SU-DHL-6 (cell line): ENCODE measurements at regions not wholly inside any gene's neighbourhood (a gene's known extent, or its start where the extent isn't known, plus 50 kb on each side); places are given as distances from the start of the nearest gene placed in this dataset.

Source experiments
- H2AFZ ChIP-seq: fragments of 200-600 bp; sonication (generic); 2 replicates; pipeline ENCODE4 v1.6.1; 2014; ENCODE audit warnings: low read depth, mild to moderate bottlenecking, moderate library complexity, mixed read lengths, antibody characterized with exemption, low read length; ENCODE audit not compliant: severe bottlenecking
- H3F3A ChIP-seq: fragments of 200-600 bp; shearing (Covaris generic); 2 replicates; pipeline ENCODE4 v1.6.0; 2016; ENCODE audit warnings: antibody characterized with exemption, mild to moderate bottlenecking; ENCODE audit not compliant: insufficient read depth
- H3K27ac ChIP-seq: fragments of 200-600 bp; sonication (generic); 2 replicates; pipeline ENCODE4 v1.5.1; 2016; ENCODE audit warnings: low read depth, mild to moderate bottlenecking, low read length, moderate library complexity, mixed read lengths
- H3K27me3 ChIP-seq: fragments of 200-600 bp; sonication (generic), shearing (Covaris generic); 2 replicates; pipeline ENCODE4 v1.6.0; 2014; ENCODE audit warnings: mild to moderate bottlenecking, low read length
- H3K36me3 ChIP-seq: fragments of 200-600 bp; sonication (generic); 2 replicates; pipeline ENCODE4 v1.6.1; 2014; ENCODE audit warnings: mild to moderate bottlenecking, low read length, mixed read lengths
- H3K4me2 ChIP-seq: fragments of 300-600, 200-600 bp; shearing (Covaris generic), sonication (generic); 2 replicates; pipeline ENCODE4 v1.6.0; 2014; ENCODE audit warnings: low read length, low read depth, mild to moderate bottlenecking; ENCODE audit not compliant: poor library complexity, severe bottlenecking
- H3K4me3 ChIP-seq: fragments of 200-600 bp; sonication (generic); 2 replicates; pipeline ENCODE4 v1.5.1; 2014; ENCODE audit warnings: antibody characterized with exemption, low read length, mild to moderate bottlenecking, mixed read lengths; ENCODE audit not compliant: insufficient read depth, poor library complexity, severe bottlenecking
- H3K79me2 ChIP-seq: fragments of 200-600 bp; sonication (generic); 2 replicates; pipeline ENCODE4 v1.6.1; 2014; ENCODE audit warnings: mild to moderate bottlenecking, low read length, moderate library complexity; ENCODE audit not compliant: insufficient read depth
- H3K9ac ChIP-seq: fragments of 200-600 bp; sonication (generic); 2 replicates; pipeline ENCODE4 v1.7.0; 2014; ENCODE audit warnings: mild to moderate bottlenecking, low read length
- H3K9me2 ChIP-seq: fragments of 200-600 bp; sonication (generic); replicated peaks from 2 replicates; pipeline ENCODE4 v1.6.1; 2014; ENCODE audit warnings: low read length; ENCODE audit not compliant: insufficient read depth
- H3K9me3 ChIP-seq: fragments of 200-600 bp; sonication (generic); 2 replicates; pipeline ENCODE4 v1.6.1; 2014; ENCODE audit warnings: low read length, mixed read lengths; ENCODE audit not compliant: insufficient read depth
- H4K20me1 ChIP-seq: fragments of 200-600 bp; sonication (generic); 2 replicates; pipeline ENCODE4 v1.6.1; 2014; ENCODE audit warnings: low read depth, mild to moderate bottlenecking, antibody characterized with exemption, low read length, moderate library complexity, mixed read lengths
- EZH2phosphoT487 ChIP-seq: fragments of 200-600 bp; sonication (generic), shearing (Covaris generic); conservative IDR thresholded peaks from 2 replicates; pipeline ENCODE4 v1.6.1; 2018; ENCODE audit warnings: mild to moderate bottlenecking, antibody characterized with exemption, low read length, moderate library complexity, mixed read lengths
- TF ChIP-seq, protein P1 (sequence below): fragments of 200-600 bp; sonication (generic); IDR thresholded peaks from one replicate; pipeline ENCODE4 v1.5.1; 2017; ENCODE audit warnings: antibody characterized with exemption, mild to moderate bottlenecking, low read length, moderate library complexity; ENCODE audit not compliant: insufficient read depth, poor library complexity, severe bottlenecking

DNA sequence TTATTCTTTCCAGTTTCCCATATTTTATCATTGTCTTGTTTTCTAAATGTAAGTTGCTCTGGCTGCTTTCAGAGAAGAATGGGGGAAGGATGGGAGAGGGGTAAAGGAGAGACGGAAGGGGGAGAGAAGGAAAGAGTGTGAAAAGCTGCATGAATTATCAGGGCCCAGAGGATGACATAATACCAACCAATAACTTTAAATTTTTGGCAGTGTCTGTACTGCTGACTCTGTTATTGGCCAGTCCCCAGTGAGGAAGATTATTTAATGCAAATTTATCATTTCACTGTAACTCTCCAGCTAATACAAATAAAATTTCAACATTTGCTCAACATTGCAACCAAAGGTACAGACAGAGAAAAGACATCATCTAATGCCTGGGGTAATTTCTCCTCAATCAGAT is 551.7 kb upstream of the CFAP20DC start:
- Histone ChIP-seq H3K9ac (no peak overlapping the region), H3K9me3 (no peaks in the 10 kb centered on the region), H3K36me3 (no peaks in the 10 kb centered on the region), H4K20me1 (no peaks in the 10 kb centered on the region), H3K9me2 (no peaks in the 10 kb centered on the region), H3K4me2 (no peak overlapping the region), H3K79me2 (no peaks in the 10 kb centered on the region), H3K27me3 (no peaks in the 10 kb centered on the region), H2AFZ (no peak overlapping the region), H3K27ac (no peak overlapping the region), H3K4me3 (no peak overlapping the region), H3F3A (no peaks in the 10 kb centered on the region)
- TF ChIP-seq, protein P1, sequence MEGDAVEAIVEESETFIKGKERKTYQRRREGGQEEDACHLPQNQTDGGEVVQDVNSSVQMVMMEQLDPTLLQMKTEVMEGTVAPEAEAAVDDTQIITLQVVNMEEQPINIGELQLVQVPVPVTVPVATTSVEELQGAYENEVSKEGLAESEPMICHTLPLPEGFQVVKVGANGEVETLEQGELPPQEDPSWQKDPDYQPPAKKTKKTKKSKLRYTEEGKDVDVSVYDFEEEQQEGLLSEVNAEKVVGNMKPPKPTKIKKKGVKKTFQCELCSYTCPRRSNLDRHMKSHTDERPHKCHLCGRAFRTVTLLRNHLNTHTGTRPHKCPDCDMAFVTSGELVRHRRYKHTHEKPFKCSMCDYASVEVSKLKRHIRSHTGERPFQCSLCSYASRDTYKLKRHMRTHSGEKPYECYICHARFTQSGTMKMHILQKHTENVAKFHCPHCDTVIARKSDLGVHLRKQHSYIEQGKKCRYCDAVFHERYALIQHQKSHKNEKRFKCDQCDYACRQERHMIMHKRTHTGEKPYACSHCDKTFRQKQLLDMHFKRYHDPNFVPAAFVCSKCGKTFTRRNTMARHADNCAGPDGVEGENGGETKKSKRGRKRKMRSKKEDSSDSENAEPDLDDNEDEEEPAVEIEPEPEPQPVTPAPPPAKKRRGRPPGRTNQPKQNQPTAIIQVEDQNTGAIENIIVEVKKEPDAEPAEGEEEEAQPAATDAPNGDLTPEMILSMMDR, result no peak
- no peak for TF ChIP-seq EZH2phosphoT487

DNA sequence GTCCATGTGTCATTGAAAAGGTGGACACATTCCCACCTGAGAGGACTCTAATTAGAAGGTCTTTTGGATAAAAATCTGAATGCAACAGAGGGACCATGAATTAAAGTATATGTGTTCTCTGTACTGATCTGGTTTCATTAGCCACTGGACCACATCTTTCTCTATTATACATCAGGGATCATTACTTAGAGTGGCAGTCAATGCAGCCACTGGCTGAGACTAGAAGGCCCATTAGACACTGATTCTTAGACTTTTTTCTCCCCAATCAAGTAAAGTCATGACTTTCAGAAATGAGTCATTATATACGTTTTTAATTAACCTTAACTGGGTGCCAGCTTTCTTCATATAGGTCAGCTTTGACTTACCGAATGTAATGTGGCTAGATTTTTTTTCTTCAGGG is 550.8 kb upstream of the CFAP20DC start:
- H3F3A ChIP-seq, result no peaks in the 10 kb centered on the region
- H3K4me2 ChIP-seq, result no peak overlapping the region
- H3K36me3 ChIP-seq, result no peaks in the 10 kb centered on the region
- no peaks in the 10 kb centered on the region for H4K20me1 ChIP-seq
- H3K27me3 ChIP-seq, result no peaks in the 10 kb centered on the region
- TF ChIP-seq EZH2phosphoT487, result no peak
- TF ChIP-seq, protein P1, result no peak
- H3K9me2 ChIP-seq, result no peaks in the 10 kb centered on the region
- no peak overlapping the region for H3K4me3 ChIP-seq
- no peaks in the 10 kb centered on the region for H3K9me3 ChIP-seq
- no peak overlapping the region for H2AFZ ChIP-seq
- no peaks in the 10 kb centered on the region for H3K79me2 ChIP-seq
- H3K9ac ChIP-seq, result no peak overlapping the region
- no peak overlapping the region for H3K27ac ChIP-seq

DNA sequence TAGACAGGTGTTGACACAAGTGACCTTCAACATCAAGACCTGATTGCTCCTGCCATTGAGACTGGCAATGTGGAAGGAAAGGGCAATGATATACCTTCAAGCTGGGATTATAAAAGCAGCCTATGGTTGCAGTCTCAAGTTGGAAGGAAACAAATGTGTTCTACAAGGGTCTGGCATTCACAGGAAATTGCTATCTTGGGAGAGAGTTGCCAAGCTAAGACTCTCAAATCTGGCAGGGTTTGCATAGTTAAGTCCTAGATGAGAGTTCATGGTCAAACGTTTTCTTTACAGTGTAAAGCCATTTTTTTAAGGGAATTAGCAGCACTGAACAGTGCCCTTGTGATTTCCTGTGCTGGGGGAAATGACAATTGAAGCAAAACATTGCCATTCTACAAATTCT is 546.9 kb upstream of the CFAP20DC start:
- H3K9me3 ChIP-seq, result peaks cover 7% of the 10 kb centered on the region; the same call in 1 of the 2 replicates
- no peak overlapping the region for H3K4me2 ChIP-seq
- no peak overlapping the region for H3K9ac ChIP-seq
- no peaks in the 10 kb centered on the region for H3K79me2 ChIP-seq
- no peak overlapping the region for H2AFZ ChIP-seq
- H3K9me2 ChIP-seq, result no peaks in the 10 kb centered on the region
- no peak for TF ChIP-seq EZH2phosphoT487
- TF ChIP-seq, protein P1, result no peak
- H3K36me3 ChIP-seq, result no peaks in the 10 kb centered on the region
- no peaks in the 10 kb centered on the region for H3K27me3 ChIP-seq
- H3K4me3 ChIP-seq, result no peak overlapping the region
- H3K27ac ChIP-seq, result no peak overlapping the region
- H4K20me1 ChIP-seq, result no peaks in the 10 kb centered on the region
- H3F3A ChIP-seq, result no peaks in the 10 kb centered on the region

DNA sequence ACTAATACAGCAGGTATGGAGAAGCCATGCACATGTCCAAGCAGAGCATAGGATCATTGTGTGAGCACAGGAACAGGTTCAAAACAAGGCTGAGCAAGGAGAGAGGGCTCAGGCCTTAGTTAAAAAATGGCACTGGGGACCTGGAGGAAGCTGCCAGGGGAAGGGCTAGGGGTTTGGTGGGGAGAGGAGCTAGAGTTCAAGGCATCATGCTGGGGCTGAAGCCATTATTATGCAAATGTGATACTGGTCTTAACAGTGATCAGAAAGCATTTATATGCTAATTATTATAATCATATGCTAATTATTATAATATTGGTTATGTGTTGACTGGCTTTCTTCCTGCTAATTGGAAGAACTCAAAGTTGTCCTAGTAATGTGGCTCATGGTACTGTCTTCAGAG is 546.0 kb upstream of the CFAP20DC start:
- no peak overlapping the region for H3K27ac ChIP-seq
- no peaks in the 10 kb centered on the region for H3K79me2 ChIP-seq

More for the DNA sequence above, 546.0 kb upstream of the CFAP20DC start:
- no peaks in the 10 kb centered on the region for H3F3A ChIP-seq
- no peaks in the 10 kb centered on the region for H3K9me2 ChIP-seq
- TF ChIP-seq EZH2phosphoT487, result no peak
- TF ChIP-seq, protein P1, result no peak
- H3K4me2 ChIP-seq, result no peak overlapping the region
- no peak overlapping the region for H2AFZ ChIP-seq
- no peaks in the 10 kb centered on the region for H3K27me3 ChIP-seq
- no peaks in the 10 kb centered on the region for H4K20me1 ChIP-seq
- H3K9me3 ChIP-seq, result peaks cover 7% of the 10 kb centered on the region; the same call in 1 of the 2 replicates
- H3K9ac ChIP-seq, result no peak overlapping the region
- H3K4me3 ChIP-seq, result no peak overlapping the region
- no peaks in the 10 kb centered on the region for H3K36me3 ChIP-seq
